Testis (tissue), 2 donors: ENCODE measurements at regions not wholly inside any gene's neighbourhood (a gene's known extent, or its start where the extent isn't known, plus 50 kb on each side); places are given as distances from the start of the nearest gene placed in this dataset.

Experiments
- CTCF ChIP-seq, 3 experiments: fragments of 450-650 bp in 2 of 3; fragments of 200-600 bp in 1 of 3; sonication (generic) in 1 of 3; IDR thresholded peaks; one replicate each; pipeline ENCODE4 v1.5.1; 2016 to 2019; ENCODE audit warnings: antibody characterized with exemption in 3 of 3, mild to moderate bottlenecking in 2 of 3, moderate library complexity in 1 of 3
- POLR2A ChIP-seq: fragments of 450-650 bp; IDR thresholded peaks from one replicate; pipeline ENCODE4 v1.6.1; 2017; ENCODE audit warnings: antibody characterized with exemption, mild to moderate bottlenecking, moderate library complexity

- no peak for TF ChIP-seq CTCF (IDR thresholded peaks at IDR 0.05)
- TF ChIP-seq POLR2A, result no peak
These were observed 59.4 kb upstream of the ALOX12 start for GRCh38 chr17:6936370-6937028.
